T1000 (cell line): ENCODE measurements at regions not wholly inside any gene's neighbourhood (a gene's known extent, or its start where the extent isn't known, plus 50 kb on each side); places are given as distances from the start of the nearest gene placed in this dataset.
A peak's percentile ranks its signal among the peaks of the same experiment; 100 is the strongest.

ENCODE experiments used
- DNase-seq: peaks from one replicate; lab custom pipeline; 2025; ENCODE audit warnings: mixed read lengths; lab: John Stamatoyannopoulos, UW

DNA sequence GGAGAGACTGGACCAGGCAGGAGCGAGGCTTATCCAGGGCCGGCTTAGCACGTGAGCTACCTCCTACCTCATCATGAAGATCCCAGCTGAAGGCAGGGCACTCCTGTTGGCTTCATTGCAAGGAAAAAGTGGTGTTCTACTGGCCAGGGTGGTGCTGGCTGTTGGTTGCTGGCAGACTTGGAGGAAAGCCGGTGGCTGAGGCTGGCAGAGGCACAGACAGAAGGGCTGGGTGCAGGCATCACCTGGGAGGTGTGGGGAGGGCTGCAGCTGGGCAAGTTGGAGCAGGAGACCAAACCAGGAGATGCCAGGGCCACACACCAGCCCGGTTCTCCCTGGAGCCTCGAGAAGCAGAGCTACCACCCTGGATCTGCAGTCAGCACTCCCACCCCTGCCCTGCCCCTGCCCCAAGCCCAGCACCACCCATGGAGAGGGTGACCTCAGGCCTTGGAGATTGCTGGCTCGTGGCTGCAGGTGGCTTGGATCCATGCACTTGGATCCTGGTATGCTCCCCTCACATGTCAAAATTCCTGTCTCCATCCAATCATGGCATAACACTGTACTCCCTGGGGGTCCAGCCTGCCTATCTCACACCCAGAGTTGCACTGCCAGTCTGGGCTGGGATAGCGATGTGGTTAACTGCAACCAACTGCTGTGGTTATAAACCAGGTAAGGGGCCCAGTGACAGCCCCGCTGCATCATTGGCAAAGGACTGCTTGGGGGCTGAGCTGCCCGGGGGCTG lies 49.7 kb downstream of the GLI2 start:
- DNase-seq = no peak

DNA sequence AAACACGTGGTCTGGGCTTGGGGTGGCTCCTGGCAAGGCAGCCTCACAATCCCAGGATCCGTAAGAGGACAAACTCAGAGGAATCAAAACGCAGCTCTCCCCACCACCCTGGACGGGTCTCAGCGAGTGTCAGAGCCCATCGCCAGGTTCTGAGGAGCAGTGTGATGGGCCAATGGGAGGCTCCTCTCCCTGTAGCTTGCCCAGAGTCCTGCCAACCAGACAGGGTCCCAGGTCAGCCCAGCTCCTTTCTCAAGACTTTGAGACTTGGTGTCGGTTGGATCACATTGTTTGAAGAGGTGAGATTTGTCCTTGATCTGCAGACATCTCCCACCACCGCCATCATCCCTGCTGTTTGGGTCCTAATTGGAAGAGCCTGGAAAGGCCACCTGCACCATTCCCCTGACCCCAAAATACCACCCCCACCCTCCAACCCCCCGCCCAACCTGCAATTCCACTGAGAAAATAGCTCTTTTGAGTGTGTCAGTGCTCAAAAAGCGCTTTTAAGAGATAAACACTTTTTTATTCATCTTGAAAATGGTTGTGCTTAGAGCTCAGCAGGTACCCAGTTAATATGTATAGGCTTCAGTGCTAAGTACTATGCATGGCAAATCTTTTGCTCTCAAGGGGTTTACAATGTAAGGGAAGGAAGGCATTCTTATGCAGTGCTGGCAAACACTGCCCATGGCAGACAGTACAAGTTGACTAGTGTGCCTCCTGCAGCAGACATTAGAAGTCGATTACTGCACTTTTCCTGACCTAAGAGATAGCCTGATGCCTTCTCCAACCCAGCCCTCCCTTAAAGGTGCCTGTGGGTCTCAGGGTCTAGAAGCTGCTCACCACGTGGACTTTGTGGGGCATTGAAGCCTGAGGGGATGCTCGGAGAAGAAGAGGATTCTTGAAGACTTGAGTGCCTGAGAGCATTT lies 50.6 kb downstream of the GLI2 start:
- no peak for DNase-seq

DNA sequence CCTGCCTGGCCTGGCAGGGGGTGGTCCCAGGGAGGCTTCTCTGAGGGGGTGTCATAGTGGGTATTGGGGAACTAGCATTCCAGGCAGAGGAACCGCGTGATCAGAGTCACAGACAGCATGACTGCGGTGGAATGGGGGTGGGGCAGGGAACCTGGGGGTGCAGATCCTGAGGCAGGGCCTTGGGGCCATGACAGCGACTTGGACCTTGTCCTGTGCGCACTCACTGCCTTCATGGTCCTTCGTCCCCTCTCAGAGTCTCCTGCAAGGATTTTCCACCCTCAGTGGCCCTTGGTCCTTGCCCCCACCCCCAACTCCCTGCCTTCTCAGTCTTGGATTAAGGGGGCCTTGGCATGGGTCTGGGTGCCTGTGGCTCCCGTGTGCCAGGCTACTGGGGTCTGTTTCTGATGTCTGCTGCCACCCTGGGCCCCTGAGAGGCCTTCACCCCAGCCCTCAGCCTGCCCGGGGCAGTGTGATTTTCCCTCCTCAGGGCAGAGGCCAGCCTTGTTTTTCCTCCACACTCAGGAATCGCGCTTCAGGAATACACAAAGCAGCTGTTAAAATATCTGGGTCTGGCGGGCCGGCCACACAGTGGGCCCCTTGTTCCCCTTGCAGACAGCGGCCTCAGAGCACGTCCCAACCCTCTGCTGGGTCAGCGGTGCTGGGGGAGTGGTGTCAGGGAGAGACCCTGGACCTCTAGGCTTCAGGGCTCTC lies 51.6 kb downstream of the GLI2 start:
- no peak for DNase-seq

DNA sequence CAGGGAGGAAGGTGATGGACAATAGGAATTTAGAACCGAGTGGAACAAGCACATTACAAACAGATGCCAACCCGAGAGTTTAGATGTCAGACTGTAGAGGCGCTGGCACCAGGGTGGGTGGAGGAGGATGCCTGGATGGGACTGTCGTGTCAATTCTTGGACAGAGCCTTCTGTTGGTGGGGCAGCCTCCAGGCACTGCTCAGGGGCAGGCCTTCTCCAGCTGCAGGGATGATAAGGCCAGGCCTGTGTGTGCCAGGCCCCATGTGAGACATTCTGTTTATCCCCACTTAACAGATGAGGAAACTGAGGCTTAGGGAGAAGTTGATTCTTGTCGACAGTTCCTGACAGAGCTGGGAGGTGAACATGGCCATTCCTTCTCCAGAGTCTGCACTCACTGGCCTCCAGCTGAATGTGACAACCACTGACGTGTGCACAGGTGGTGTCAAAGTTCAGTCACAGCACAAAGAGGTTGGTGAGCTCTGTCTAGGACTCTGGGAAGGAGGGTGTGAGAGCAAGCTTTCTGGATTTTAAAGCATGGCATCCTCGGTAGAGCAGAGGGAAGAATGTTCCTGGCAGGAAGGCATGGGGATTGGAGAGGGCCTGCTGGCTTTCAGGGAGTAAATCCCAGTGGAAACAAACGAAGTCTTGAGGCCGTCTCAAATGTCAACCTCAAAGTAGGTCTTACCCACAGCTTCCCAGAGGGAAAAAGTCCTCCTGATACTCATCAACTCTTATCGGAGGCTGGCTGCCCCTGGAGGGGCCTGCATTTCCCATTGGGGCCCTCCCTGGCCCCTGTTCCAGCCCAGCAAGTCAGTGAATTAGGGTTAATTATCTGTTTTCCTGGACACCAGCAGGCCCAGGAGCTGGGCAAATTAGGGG lies 52.4 kb downstream of the GLI2 start:
- DNase-seq = no peak

DNA sequence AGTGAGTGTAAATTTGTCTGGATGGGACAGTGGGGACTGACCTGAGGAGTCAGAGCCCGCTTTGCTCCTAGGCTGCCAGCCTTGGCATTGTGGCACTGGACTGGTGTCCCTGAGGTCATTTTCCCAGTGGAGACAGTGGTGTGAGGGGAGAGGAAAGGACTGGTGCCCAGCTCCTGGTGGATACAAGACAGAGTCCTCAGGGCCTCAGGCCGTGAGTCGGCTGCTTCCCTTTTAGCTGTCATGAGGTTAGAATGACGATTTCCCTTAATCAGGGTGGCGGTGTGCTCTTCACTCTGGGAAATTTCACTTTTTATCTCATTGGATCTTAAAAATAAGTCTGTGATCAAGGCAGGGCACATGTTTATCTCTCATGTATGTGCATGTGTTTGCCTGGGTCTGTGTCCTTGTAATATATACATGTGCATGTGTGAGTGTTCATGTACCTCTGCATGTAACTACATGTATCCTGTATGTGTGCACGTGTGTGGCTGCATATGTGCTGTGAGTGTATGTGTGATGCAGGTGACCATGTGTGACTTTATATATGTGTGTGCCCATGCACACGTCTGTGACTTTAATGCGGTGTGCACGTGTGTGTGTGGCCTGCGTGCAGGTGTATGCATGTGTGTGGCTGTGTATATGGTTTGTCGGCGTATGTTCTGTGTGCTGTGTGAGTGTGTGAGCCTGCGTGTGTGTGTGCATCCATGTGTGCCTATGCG lies 55.7 kb downstream of the GLI2 start:
- no peak for DNase-seq

DNA sequence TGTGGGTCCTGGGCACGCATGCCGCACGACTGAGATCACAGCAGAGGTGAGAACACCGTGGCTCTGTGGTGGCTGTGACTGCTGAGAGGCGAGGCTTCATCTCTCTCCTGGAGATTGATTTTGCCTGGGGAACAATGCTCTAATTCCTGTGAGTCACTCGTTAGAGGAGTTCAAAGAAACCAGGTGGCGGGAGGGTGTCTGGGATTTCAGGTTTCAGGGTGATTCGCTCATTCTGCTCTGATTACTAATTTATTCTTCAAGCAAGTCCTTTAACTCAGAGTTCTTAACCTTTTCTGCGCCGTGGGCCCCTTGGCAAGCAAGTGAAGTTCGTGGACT lies 56.3 kb downstream of the GLI2 start:
- DNase-seq = peak; percentile 20

DNA sequence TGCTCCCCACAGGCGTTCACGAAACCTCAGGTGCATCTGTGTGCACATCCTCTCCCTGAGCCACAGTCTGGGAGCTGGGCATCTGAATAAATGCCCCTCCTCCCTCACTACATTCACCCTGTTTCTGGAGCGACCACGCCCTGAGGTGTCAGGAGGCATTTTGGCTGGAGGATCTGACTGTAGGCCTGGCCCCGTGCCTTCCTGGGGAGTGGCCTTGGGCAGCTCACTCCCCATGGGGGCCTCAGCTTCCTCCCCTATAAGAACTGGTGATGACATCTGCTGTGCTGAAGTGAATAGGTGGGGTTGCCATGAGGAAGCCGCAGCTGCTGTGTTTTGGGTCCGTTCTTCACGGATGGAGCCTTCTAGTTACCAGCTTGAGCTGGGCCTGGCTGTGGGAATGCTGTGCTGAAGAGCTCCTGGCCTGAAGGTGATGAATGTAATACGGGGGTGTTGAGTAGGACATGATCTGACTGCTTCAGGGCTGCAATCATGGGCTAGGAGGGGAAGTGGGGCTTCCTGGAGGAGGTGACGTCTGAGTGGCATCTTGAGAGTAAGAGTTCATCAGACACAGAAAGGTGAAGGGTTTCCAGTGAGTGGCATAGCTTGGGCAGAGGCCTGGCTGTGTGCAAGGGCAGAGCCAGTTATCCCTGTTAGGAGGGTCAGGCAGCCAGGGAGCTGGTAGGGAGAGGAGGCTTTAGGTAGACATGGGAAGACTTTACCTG lies 58.2 kb downstream of the GLI2 start:
- DNase-seq = no peak

DNA sequence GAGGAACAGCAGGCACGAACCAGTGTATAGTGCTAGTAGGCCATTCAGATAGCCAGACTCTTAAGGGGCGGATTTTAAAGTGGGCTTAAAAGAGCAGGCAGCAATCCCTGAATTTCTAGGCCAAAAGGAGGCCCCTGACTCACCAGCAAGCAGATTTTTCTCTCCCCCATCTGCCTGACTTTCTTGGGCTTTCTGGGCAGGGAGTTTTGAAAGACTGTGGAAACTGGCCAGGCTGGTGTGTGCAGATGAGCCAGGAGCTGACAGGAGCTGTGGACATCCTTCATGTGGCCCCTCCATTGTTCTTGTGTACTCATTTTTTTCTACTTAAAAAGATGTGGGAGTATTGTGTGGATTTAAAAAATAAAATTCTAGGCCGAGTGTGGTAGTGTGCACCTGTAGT lies 59.0 kb downstream of the GLI2 start:
- DNase-seq = no peak

DNA sequence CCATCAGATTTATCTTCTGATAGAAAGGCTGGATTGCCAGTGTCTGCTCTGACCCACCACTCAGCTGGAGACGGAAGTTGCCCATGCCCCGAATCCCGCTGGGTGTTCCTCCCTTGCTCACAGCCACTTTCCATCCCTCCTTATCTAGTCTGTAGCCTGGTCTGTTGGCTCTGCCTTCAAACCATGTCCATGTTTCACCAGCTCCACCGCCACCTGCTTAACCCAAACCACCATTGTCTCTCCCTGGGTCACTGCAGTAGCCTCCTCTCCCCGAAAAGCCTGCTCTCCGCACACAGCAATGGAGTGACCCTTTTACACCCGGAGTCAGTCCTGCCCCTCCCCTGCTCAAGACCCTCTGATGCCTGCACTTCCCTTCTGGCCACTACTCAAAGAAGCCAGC lies 60.4 kb downstream of the GLI2 start:
- no peak for DNase-seq

DNA sequence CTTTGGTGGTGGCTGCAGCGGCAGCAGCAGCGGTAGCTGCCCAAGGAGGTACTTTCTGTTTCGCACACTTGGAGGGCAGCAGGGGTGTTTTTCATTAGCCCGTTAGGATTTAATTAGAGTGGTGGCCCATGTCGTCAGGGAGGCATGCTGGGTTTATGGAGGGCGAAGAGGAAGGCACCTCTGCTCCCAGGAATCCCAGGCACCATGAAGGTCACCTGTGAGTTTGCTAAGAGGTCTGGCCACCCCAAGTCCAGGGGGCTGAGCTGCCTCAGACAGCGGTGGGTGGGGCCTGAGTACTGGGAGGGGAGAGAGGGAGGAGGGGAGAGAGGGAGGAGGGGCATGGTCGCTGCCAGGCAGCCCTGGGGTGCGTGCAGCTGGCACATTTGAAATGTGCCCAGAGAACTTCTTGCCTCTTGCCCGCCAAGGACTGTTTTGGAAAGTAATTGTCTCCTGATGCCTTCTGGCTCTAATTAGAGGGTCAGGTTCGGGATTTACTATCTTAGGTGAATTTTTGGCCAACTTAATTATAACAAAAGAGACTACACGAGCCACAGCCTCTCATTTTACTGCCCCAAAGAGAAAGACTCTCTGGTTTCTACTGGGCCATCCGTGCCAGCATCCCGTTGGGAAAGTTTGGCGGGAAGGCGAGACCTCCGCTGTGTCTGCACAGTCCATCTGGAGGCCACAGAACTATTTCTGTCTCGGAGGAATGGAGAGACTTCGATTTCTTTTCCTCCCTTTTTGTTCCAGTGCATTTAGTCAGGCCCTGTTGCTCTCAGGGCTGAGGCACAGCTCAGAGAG lies 62.0 kb downstream of the GLI2 start:
- no peak for DNase-seq

DNA sequence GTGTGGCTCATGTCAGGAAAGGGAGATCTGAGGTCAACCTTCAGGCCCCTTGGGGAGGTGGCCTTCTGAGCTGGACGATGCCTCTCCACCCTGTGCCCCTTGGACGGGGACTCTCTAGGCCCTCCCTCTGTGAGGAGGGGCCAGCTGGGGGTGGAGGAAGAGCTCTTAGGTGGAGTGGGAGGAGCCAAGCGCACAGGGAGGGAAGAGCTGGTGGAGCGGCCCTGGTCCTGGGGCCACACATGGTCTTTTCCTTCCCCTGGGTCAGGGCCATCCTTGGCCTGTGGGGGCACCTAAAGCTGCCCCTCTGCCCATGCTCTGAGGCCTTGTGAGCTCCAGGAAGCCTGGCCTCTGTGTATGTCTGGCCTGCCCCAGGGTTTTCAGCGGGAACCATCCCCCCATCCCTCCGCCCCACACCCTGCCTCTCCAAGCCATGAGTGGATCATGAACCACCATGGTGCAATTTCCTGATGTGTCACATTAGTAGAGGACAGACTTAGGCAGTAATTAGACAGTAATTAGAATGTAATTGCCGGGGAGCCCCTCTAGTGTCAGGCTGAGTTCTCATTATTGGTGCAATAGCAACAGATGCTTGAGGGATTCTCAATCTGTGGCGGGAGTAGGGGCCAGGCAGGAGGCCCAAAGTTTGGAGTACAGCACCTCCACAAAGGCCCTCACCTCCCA lies 63.0 kb downstream of the GLI2 start:
- DNase-seq = no peak

DNA sequence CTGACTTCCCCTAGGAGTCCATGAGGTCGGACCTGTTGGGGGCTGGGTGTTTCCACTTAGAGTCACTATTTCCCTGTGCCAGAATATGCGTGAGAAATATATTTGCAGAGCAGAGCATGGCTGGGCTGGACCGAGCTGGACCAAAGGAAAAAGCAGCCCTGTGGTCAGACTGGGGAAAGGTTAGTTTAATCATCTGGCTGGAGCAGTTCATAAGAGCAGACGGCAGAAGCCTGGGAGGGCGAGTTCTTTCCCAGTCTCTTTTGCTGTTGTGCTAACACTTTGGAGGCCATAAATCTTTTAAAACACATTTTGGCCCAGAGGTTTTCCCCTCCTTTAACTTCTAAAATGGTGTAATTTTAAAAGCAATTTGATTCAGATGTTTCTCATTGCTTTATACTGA lies 66.5 kb downstream of the GLI2 start:
- DNase-seq = no peak

DNA sequence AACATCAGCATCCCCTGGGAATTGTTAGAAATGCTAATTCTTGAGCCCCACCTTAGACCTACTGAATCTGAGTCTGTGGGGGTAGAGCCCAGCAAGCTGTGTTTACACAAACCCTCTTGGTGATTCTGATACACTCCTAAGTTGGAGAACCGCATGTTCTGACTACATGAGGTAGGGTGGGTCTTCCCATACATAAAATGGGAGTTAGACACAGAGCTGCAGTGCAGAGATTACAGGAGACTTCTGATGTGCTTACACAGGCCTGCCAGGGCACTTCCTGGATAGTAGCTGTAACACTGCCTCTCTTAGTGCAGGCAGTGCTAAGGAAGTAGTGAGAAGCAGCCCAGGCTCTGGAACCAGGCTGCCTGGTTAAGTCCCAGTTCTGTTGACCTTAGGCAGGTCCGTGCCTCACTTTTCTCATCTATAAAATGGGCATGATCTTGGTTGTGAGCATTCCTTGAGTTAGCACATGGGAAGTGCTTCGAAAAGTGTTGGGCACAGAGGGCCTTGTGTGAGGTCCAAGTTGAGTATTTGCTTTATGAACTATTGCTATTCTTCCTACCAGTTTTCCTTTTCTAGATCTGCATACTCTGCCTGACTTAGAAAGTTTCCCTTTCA lies 67.3 kb downstream of the GLI2 start:
- no peak for DNase-seq

DNA sequence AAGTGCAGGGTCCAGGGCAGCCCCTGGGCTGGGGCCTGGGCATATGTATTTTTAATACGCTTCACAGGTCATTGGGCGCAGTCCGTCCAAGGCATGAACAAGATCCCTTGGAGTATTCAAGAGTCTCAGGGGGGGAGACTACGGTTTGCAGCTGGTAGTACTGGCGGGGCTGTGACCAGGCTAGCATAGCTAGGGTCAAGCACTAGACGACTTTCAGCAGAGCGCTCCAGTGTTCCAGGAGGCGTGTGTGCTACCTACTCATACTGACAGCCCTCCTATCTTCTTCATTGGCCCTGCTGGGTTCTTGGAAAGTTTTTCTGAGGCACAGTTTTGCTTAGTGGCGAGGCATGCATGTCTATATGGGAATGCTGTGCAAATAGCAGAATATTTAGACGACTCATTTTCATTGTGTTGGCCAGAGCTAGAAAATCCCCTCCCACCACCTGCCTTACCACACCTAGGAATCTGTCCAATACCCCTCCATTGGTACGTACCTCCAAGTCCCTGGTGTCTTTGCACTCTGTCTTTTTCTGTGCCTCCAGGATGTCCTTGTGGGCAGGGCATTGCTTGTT lies 68.2 kb downstream of the GLI2 start:
- DNase-seq = no peak

DNA sequence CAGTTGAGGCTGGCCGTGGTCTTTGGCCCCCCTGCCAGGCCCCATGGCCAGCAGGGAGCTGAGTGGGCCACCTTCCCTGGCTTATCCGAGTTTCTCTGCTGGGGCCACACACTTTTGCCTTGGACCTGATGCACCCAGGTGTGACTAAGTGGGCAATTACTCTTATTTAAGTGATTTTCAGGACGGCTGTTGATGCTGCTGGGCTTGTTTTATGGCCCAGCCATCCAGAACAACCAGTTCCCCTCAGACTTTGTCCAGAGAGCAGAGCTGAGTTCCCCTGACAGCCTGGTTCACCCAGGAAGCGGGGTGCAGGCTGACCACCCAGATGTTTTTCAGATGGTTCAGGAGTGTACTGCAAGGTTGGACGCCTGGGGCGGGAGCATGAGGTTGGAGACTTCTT lies 68.8 kb downstream of the GLI2 start:
- no peak for DNase-seq

DNA sequence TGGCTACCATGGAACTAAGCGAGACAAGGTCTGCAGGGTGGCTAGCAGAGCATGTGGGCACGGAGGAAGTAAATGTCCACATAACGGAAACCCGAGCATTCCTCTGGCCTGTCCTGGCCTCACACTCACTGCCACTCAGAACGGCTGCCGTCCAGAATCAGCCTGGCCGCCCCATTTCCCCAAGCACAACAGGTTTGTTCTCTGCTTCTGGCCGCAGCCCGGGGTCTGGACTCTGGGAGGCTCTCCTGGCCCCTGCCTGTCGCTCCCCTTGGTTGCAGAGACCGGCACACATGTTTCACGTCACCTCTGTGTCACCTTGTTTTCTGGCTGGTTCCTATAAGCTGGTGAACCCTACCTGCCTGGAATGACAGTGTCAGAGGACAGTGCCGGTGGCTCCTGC lies 69.3 kb downstream of the GLI2 start:
- DNase-seq = no peak

DNA sequence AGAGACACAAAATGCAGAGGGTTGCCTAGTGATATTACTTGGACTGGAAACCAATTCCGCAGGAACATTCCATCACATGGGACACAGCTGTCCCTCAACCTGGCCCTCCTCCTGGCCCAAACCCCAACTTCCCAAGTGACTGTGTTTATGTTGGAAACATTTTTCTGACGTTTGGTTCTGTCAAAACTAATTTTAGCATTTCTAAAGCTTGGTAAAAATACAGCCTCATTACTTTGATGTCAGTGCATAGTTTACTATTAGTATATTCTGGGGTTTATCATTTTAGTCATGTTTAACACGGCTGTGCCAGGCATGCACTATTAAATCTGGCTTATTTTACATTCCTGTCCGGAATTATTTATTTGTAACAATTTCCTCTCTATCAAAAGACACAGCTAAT lies 69.9 kb downstream of the GLI2 start:
- no peak for DNase-seq

DNA sequence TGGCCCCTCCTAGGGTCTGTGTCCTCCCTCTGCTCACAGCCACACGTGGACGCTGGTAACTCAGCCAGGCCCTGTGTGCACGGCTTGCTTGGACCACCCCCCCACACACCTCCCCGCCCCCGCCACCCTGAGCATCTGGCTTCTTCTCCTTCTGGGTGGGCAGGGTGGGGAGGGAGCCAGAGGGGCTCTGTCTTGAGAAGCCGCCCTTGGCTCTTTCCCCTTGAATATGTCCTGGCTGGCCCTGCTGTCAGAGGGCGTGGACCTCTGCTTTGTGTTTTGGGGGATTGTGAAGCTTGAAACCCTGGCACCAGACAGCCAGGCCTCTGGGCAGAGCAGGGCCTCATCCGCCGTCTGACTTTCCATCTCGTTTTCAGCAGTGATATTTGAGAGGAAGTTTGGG lies 72.1 kb downstream of the GLI2 start:
- DNase-seq = no peak
